Fibroblast of upper back skin (primary cell): ENCODE measurements at regions not wholly inside any gene's neighbourhood (a gene's known extent, or its start where the extent isn't known, plus 50 kb on each side); places are given as distances from the start of the nearest gene placed in this dataset.

Experiments used
- DNase-seq: peaks from one replicate; pipeline ENCODE4 v3.0.0-alpha.2; 2013

DNA sequence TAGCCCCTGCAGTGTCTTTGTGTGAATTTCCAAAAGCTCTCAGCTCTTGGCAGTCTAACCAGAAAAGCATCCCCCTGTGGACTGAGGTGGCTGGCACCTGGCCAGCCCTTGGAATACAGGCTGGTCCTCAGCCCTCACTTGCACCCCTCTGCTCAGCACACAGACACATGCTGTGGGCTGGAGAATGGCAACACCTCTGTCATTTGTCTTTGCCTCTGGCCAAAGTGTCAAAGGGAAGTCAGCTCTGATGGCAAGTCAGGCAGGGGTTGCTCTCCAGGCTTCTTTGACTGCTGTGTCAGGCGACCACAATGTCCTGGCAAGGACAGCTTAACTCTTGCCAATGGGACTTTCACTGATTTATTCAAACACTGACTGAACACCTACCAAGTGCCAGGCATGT is 724.8 kb downstream of the INHBA start:
- DNase-seq: no peak

- no peak for DNase-seq
These were observed 725.4 kb downstream of the INHBA start for GRCh38 chr7:40977533-40977932.

GRCh38 chr7:40972426-40972825 is 730.5 kb downstream of the INHBA start:
- no peak for DNase-seq

GRCh38 chr7:40969641-40970040 is 733.2 kb downstream of the INHBA start:
- no peak for DNase-seq

- no peak for DNase-seq
These were observed 736.2 kb downstream of the INHBA start for GRCh38 chr7:40966693-40967092.

DNA sequence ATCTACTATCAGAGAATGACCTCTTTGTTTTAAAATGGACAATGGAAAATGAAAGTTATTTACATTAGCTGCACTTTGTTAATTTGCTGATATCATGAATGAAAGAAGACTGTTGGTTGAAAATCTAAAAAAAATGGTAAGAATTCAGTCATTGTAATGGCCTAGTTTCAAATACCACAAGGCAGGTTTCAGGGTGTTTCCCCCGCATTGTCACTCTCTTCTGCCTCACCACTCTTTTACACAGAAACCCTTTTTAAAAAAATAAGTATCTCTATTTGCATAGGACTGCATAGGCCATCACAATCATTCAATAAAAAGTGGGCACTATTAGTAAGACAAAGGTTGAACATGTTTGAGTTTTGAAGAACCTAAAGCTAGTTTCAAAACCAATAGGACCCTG is 737.1 kb downstream of the INHBA start:
- no peak for DNase-seq

- no peak for DNase-seq
These were observed 737.9 kb downstream of the INHBA start for GRCh38 chr7:40965016-40965415.

DNA sequence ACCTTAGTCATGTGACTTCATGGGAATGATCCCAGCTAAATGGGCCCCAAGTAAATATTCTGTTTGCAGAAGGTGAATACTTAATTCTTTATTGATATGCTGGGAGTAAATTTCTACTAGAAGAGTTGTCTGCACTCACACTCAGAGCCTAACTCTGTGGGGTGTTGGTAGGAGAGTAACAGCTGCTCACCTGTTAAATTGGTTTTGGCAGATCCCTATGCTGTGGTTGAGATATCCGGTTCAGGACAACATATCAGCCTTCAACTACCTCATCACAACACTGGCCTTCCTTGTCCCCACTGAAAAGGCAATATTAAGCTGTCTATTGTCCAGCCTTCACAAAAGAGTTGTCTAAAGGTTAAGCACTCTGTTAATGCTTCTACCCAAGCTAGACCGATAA is 738.3 kb downstream of the INHBA start:
- no peak for DNase-seq

DNA sequence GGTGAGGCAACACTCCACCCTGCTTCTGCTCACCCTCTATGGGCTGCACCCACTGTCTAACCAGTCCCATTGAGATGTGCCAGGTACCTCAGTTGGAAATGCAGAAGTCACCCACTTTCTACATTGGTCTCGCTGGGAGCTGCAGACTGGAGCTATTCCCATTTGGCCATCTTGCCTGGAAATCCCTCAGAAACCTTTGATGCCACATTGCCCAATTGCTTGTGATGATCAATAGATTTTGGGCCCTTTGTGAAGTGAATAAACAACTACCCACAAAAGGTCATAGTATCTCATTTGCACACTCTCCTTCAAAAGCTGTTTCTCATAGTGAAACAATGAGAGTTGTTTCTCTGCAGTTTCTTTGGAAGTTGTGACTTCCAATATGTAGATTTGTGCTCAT is 742.9 kb downstream of the INHBA start:
- no peak for DNase-seq

GRCh38 chr7:40948239-40948638 is 754.7 kb downstream of the INHBA start:
- no peak for DNase-seq

DNA sequence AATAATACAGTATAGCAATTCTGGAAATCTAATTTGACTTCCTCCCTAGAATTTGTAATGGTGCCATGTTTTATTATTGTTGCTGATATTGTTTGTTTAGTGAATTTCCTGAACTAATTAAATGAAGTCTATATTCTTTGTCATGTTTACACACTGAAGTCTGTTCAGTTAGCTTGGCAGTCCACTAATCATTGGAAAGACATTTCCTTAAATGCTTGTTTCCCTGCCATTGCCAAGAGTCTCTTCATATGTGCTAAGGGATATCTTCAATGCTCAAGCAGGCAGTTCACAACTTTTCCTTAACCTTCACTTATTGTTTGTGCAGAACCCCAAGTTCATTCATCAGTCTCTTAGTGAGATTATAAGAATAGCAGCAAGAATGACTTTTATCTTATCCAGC is 755.3 kb downstream of the INHBA start:
- no peak for DNase-seq

GRCh38 chr7:40946549-40946948 is 756.3 kb downstream of the INHBA start:
- no peak for DNase-seq

DNA sequence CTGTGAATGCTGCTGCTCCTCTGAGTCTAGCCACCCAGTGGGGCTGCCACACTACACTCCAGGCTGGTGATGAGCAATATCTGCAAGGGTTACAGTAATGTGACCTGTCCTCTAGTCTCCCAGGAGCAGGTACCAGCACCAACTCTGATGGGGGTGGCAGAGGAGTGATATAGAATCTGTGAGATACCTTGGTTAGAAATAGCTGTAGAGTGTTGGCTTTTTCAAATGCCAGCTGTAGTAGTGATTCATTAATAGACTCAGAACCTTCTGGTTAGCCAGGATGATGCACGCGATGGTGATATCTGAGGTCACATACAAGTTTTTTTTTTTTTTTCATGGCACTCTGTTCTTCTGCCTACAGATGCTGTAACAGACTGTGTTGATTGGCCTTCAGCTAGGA is 757.1 kb downstream of the INHBA start:
- no peak for DNase-seq

DNA sequence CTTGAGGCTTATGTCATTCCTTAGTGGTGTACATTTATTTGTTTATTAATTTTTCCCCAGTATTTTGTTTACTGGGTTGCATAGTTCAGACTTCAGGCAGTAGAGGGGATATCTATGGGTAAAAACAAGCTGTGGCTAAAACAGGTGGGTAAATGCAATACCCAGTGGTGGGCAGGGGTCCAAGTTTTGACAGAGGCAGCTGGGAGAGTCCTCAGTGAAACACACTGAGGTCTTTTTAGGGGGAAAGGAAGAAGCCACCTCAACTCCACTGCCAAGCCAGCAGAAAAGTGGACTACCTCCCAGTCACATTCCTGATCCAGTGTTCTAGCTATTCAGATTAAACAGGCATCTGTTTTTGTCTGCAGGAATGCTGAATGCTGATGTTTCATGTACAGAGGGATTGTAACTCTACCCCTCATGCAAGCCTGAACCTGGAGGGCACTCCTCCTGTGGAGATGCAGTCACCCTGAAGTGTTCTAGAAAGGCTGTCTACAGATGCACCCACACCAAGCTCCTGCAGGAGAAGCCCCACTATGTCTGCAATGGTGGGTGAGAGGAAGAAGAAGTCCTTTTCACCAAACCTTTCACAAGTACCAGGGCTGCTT is 757.8 kb downstream of the INHBA start:
- DNase-seq: no peak

GRCh38 chr7:40937879-40938278 is 765.0 kb downstream of the INHBA start:
- DNase-seq: no peak

GRCh38 chr7:40935435-40935834 is 767.5 kb downstream of the INHBA start:
- DNase-seq: no peak

GRCh38 chr7:40923626-40924025 is 779.3 kb downstream of the INHBA start:
- no peak for DNase-seq

GRCh38 chr7:40922316-40922670 is 780.6 kb downstream of the INHBA start:
- DNase-seq: peak; percentile 58

GRCh38 chr7:40921589-40922315 is 781.1 kb downstream of the INHBA start:
- DNase-seq: no peak

- peak; percentile 82 for DNase-seq
These were observed 784.0 kb downstream of the SUGCT start for GRCh38 chr7:40918701-40919271.

DNA sequence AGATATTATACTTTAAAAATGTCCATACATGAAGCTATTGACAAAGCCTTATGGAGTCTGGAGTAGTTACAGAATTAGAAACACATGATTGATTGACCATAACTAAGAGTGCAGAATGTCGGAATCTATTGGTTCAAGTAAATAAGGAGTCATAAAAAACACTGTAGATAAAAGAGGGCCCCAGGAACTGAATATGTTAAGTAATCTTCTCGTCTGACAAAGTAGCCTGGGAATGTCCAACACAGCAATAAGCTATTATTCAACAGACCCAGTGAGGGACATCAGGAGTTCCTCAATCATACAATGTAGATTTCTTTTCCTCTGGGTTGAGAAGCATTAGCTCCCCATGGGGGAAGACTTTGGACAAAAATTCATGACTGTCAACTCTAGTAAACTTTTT is 782.0 kb downstream of the SUGCT start:
- peak; percentile 9 for DNase-seq

GRCh38 chr7:40915071-40915470 is 780.3 kb downstream of the SUGCT start:
- DNase-seq: peak; percentile 16
